NCI-H2227 (cell line): ENCODE measurements at regions not wholly inside any gene's neighbourhood (a gene's known extent, or its start where the extent isn't known, plus 50 kb on each side); places are given as distances from the start of the nearest gene placed in this dataset.

Source experiments
- DNase-seq: peaks from one replicate; lab custom pipeline; 2025; ENCODE audit not compliant: unreplicated experiment; lab: John Stamatoyannopoulos, UW

- DNase-seq: no peak
Measured at GRCh38 chr7:128167791-128168666, 73.0 kb upstream of the LEP start.

GRCh38 chr7:128168667-128169210, 72.3 kb upstream of the LEP start:
- no peak for DNase-seq

- DNase-seq: no peak
Measured at GRCh38 chr7:128170461-128170860, 70.6 kb upstream of the LEP start.

DNA sequence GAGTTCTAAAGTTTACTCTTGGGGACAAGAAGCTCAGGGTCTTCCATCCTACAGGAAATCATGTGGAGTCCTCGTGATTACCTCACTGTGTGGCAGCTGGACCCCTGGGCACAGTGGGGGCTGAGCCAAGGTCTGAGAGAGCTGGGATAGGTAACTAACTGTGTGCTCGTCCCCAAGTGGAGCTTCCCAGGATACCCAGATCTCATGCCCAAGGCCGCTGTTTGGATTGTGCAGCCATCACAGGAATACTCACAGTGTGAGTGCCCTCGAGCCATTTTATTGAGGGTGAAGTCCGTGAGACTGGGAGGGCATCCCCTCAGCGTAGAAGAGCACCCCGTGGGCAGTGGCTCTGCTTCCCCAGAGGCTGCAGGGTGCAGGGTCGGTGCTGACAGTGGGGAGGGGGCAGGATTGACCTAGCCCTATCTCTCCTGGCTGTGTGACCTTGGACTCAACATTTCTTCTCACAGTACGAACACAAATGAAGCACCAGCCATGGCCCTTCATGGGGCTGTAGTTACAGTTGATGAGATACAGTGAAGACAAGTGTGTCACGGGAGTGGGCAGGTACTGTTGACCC, 69.6 kb upstream of the LEP start:
- no peak for DNase-seq

DNA sequence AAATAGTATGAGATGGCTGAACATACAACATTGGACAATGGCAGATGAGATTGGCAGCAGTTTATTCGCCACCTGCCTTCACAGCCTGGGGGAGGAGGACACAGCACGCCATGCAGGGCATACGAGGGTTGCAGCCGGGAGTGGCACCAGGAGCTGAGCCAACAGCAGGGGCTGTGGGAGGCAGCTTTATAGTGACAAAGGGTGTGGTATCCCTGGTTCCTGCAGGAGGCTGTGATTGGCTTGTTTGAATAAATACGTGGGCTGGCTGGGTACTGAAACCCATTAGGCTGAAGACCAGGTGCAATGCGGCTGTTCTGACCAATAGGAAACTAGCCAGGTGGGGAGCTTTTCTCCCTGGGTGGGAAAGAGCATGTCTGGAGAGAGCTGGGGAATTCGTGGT, 68.9 kb upstream of the LEP start:
- DNase-seq: no peak

GRCh38 chr7:128172963-128173362, 68.1 kb upstream of the LEP start:
- DNase-seq: no peak

DNA sequence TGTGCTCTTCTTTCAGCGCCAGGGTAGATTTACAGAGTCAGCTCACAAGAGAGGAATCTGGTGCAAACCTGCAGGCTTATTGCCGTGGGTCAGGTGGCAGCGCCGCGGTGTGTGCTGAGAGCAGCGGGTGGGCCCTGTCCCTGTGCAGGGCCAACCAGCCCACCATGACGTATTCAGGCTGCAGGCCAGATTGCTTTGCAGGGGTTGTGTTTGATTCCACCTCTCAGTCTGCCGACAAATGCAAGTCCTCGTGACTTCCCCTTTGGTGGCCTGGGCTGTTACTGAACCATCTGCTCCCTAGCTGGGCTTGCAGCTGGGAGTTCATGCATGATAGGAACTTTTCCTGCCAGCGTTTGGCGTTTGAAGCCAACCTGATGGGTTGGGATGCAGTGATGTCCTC, 66.7 kb upstream of the LEP start:
- DNase-seq: no peak

DNA sequence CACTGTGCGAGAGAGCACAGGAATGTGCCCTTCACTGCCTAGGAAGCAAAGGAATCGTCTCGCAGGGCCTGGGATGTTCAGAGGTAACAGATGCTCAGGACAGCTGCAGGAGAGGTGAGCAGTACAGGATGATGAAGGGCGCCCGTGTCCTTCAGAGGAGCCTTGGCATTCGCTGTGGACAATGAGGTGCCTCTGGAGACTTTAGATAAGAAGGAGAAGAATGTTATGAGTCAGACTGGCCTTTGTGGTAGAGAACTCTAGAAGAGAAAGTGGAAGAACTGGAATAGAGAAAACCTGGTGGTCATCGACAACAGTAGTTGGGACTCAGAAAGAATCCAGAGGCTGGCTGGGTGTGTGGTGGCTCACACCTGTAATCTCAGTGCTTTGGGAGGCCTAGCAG, 64.4 kb upstream of the LEP start:
- no peak for DNase-seq

GRCh38 chr7:128177768-128178550, 63.1 kb upstream of the LEP start:
- DNase-seq: no peak

- DNase-seq: no peak
Measured at GRCh38 chr7:128178611-128179010, 62.5 kb upstream of the LEP start.

DNA sequence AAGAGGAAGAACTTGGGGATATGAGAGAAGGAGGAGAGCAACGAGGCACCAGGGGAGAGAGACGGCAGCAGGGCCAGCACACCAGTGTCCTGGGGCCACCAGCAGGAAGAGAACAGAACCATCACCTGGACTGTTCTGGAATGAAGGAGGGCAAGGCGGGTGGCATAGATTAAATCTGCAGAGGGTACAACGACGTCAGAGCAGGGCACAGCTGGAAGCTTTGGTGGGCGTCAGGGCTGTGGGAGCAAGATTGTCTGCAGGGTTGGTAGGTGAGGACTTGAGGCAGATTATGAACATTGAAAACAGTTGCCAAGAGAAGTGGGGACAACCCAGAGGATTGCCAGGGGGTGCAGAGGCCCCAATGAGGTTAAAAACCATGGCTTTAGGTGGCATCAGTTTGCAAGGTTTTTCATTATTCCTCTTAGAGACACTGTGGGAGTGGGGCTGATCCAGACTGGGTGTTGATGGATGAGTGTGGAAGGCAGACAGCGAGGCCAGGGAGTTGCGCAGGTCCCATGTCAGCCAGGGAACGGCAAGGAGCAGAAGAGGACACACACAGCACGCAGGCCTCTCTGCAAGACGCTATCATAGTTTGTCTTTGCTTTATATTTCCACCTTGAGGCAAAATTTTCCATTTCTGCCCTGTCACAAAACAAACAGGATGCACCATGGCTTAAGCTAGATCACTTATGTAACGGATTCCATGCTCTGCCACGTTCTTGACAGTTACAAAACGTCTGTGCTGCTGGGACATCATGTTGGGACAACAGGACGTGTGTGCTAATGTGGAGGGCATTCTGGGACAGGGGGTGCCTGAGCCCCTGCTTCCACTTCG, 52.5 kb upstream of the LEP start:
- DNase-seq: no peak

DNA sequence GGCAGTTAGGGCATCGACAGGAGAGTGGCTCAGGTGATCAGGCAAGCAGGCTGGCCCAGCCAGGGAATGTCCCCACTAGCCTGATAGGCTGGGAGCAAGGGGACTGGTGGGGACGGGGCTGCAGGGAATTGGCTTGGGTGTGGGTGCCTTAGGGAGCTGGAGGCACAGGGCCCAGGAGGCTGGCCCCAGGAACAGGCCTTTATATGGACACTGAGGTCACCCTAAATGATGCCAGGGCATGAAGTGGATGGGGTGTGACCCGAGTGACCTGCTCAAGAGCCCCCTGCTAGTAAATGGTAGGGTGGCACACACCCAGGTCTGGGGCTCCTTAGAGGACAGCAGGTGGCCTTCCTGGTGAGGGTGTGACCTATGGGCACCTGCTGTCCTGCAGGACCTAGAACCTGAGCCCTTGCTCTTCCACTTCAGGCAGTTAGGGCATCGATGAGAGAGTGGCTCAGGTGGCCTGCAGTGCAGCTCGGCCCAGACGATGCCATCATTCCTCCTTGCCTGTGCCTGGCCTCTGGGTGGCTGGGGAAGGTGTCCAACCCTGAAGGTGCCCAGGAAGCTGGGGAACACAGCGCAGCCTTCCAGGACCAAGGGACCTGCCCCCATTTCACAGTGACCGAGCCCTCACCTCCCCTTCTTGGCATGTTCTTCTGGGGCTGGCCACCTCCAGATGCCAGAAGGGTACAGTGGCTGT, 51.7 kb upstream of the LEP start:
- DNase-seq: no peak

DNA sequence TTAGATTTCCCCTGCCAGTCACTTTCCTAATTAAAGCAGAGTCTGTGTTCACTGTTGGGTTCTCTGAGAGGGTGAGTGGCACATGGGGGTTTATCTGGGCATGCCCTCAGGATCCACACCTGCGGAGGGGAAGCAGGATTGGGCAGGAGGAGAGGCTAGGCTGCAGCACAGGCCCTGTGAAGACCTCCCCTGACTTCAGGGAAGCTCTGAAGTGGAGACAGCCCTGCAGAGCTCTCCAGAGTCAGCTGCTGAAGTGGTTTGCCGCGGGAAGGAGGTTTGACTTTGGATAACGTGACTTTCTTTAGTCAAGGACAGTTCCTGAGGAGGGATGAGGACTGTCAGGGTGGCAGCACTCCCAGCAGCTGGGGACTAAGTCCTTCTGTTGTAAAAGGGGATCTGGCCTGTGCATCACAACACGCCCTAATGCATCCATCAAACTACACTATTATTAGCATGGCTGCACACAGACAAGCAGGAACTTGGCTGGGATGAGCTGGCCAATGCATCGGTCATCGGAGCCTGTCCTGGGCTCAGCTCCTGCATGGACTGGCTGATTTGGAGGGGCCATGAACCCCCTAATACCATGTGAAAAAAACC, 50.9 kb upstream of the LEP start:
- DNase-seq: peak; percentile 39

DNA sequence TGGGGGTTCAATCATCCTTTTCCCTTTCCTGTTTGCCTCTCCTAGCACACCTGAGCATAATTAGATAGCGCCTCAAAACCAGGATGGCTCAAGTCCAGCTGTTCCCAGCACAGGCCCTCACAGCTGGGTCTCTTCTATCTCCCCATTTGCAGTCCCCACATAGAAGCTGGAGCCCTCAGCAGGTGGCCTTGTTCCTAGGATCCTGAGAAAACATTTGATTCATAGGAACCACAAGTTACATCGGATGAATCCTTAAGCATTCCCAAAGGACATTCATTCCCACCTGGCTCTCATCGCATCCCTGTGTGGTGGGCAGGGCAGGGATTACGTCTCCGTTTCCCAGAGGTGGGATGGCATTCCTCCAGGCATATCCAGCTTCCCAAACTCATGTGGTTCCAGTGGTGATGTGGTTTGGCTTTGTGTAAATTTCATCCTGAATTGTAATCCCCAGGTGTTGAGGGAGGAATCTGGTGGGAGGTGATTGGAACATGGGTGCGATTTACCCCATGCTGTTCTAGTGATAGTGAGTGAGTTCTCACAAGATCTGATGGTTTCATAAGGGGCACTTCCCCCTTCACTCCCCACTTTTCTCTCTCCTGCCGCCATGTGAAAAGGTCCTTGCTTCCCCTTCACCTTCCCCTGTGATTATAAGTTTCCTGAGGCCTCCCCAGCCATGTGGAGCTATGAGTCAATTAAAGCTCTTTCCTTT, 49.8 kb upstream of the LEP start:
- DNase-seq: no peak
